ENCODE measurements at regions not wholly inside any gene's neighbourhood (a gene's known extent, or its start where the extent isn't known, plus 50 kb on each side); places are given as distances from the start of the nearest gene placed in this dataset.

DNA sequence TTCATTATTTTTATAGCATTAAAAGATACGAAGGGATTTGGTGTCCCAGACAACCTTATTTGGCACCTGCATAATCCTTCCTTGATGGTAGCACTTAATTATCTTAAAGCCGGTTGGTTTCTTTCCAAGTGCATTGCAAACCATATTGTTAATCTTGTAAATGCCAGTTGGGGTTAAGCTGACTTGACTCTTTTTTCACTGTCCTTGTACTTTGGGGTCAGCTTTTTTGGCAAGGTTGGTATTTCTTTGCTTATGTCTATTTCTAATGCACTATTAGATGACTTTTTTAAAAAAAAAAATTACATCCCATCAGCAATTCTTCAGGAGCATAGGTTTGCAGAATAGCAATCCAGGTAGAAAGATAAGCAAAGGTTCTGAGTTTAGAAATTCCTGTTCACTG, 466.8 kb upstream of the TLE4 start:
- WGBS (ENCODE audit: missing lambda C conversion rate) = 90% methylated on average over 2 of the region's 2 CpGs
- ChIA-PET POLR2A (no interaction called here), CTCF (no interaction called here)
- TF ChIP-seq RARB (CRISPR knock-in tag; IDR thresholded peaks at IDR 0.05) (no peak), POLR2AphosphoS2 (conservative IDR thresholded peaks at IDR 0.05; ENCODE audit: low read length) (no peak), MAFK (IDR thresholded peaks at IDR 0.05; ENCODE audit: partially characterized antibody) (peak; percentile 23), GATA3 (IDR thresholded peaks at IDR 0.05; ENCODE audit: borderline replicate concordance) (no peak), SREBF2 (IDR thresholded peaks at IDR 0.05) (no peak), NPAS2 (CRISPR knock-in tag; IDR thresholded peaks at IDR 0.05; ENCODE audit: borderline replicate concordance) (no peak)
- TF ChIP-seq, protein P1, sequence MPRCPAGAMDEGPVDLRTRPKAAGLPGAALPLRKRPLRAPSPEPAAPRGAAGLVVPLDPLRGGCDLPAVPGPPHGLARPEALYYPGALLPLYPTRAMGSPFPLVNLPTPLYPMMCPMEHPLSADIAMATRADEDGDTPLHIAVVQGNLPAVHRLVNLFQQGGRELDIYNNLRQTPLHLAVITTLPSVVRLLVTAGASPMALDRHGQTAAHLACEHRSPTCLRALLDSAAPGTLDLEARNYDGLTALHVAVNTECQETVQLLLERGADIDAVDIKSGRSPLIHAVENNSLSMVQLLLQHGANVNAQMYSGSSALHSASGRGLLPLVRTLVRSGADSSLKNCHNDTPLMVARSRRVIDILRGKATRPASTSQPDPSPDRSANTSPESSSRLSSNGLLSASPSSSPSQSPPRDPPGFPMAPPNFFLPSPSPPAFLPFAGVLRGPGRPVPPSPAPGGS (IDR thresholded peaks at IDR 0.05) = no peak
- FAIRE-seq = no peak
- Histone ChIP-seq H3K4me3 (no peak overlapping the region), H3K9me3 (peaks cover 19% of the 10 kb centered on the region), H3K27ac (no peak overlapping the region), H3K4me2 (no peak overlapping the region), H3K4me1 (no peaks in the 10 kb centered on the region)
- DNase-seq (ENCODE audit: low read depth in 1 of 2, low spot score in 1 of 2) = no peak
- ATAC-seq = no peak

GRCh38 chr9:79107911-79108676, 463.7 kb upstream of the TLE4 start:
- Histone ChIP-seq H3K4me1 (no peaks in the 10 kb centered on the region), H3K27ac (no peak overlapping the region), H3K9me3 (peaks cover 19% of the 10 kb centered on the region), H3K4me3 (no peak overlapping the region), H3K4me2 (no peak overlapping the region)
- 48% methylated on average over 3 of the region's 3 CpGs for WGBS (ENCODE audit: missing lambda C conversion rate)
- TF ChIP-seq FOXS1 (CRISPR knock-in tag; IDR thresholded peaks at IDR 0.05) = no peak
- no peak for TF ChIP-seq CBX2 (IDR thresholded peaks at IDR 0.05; ENCODE audit: borderline replicate concordance, low read depth)
- TF ChIP-seq ZFP36 (IDR thresholded peaks at IDR 0.05; ENCODE audit: borderline replicate concordance, partially characterized antibody) = peak; percentile 90
- TF ChIP-seq EP300 (IDR thresholded peaks at IDR 0.05) = no peak
- no peak for TF ChIP-seq CHD2 (IDR thresholded peaks at IDR 0.05; ENCODE audit: low read length, partially characterized antibody)
- no peak for TF ChIP-seq EHMT2 (IDR thresholded peaks at IDR 0.05; ENCODE audit: low read depth)
- no peak for TF ChIP-seq HMGXB4 (CRISPR knock-in tag; IDR thresholded peaks at IDR 0.05; ENCODE audit: borderline replicate concordance)
- no peak for TF ChIP-seq JUNB (IDR thresholded peaks at IDR 0.05)
- no peak for TF ChIP-seq TFCP2L1 (CRISPR knock-in tag; IDR thresholded peaks at IDR 0.05)
- DNase-seq (ENCODE audit: low read depth in 1 of 2, low spot score in 1 of 2) = no peak
- ATAC-seq = no peak
- ChIA-PET CTCF (no interaction called here), POLR2A (no interaction called here)
- no peak for FAIRE-seq

GRCh38 chr9:79111653-79112052, 460.1 kb upstream of the TLE4 start:
- POLR2A ChIA-PET = no interaction called here
- FAIRE-seq = no peak
- peaks cover 19% of the 10 kb centered on the region for H3K9me3 ChIP-seq
- TF ChIP-seq MAZ (IDR thresholded peaks at IDR 0.05; ENCODE audit: borderline replicate concordance, low read depth, low read length) (no peak), RAD21 (conservative IDR thresholded peaks at IDR 0.05 in 1 of 2, IDR thresholded peaks at IDR 0.05 in 1 of 2) (no peak), RCOR1 (IDR thresholded peaks at IDR 0.05; ENCODE audit: low read depth, low read length) (no peak), FOSL2 (IDR thresholded peaks at IDR 0.05) (no peak), FOSL2 (CRISPR knock-in tag; IDR thresholded peaks at IDR 0.05) (no peak), CHD2 (IDR thresholded peaks at IDR 0.05; ENCODE audit: low read length, partially characterized antibody) (no peak), CEBPB (IDR thresholded peaks at IDR 0.05) (no peak), POLR2AphosphoS2 (conservative IDR thresholded peaks at IDR 0.05; ENCODE audit: low read length) (no peak), JUNB (IDR thresholded peaks at IDR 0.05) (no peak), JUN (IDR thresholded peaks at IDR 0.05) (no peak), ESRRA (IDR thresholded peaks at IDR 0.05; ENCODE audit: borderline replicate concordance, low read length) (no peak), ZNF302 (CRISPR knock-in tag; IDR thresholded peaks at IDR 0.05) (no peak), EP300 (IDR thresholded peaks at IDR 0.05) (no peak)
- TF ChIP-seq, protein P2, sequence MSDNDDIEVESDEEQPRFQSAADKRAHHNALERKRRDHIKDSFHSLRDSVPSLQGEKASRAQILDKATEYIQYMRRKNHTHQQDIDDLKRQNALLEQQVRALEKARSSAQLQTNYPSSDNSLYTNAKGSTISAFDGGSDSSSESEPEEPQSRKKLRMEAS (IDR thresholded peaks at IDR 0.05) = no peak
- no peak overlapping the region for H3K4me2 ChIP-seq
- no peak overlapping the region for H3K4me3 ChIP-seq
- no peaks in the 10 kb centered on the region for H3K4me1 ChIP-seq
- WGBS (ENCODE audit: missing lambda C conversion rate) = 71% methylated on average over 4 of the region's 4 CpGs
- no peak for ATAC-seq
- DNase-seq (ENCODE audit: low read depth in 1 of 2, low spot score in 1 of 2) = no peak
- no peak overlapping the region for H3K27ac ChIP-seq
- CTCF ChIA-PET = interaction anchor here (0.6 to 1.4 kb wide), 3 partner anchors 9 to 356 kb away, joined by 3 to 4 read pairs (median 3); no protein-coding TSS in a partner anchor
